Activated T-cell treated with anti-CD3 and anti-CD28 coated beads, Interleukin-2, amount 50 U/mL, for 48 hours (primary cell): ENCODE measurements at regions not wholly inside any gene's neighbourhood (a gene's known extent, or its start where the extent isn't known, plus 50 kb on each side); places are given as distances from the start of the nearest gene placed in this dataset.

Source experiments
- DNase-seq, 2 experiments: peaks; one replicate each; pipeline ENCODE4 v3.0.0-alpha.2; 2020

DNA sequence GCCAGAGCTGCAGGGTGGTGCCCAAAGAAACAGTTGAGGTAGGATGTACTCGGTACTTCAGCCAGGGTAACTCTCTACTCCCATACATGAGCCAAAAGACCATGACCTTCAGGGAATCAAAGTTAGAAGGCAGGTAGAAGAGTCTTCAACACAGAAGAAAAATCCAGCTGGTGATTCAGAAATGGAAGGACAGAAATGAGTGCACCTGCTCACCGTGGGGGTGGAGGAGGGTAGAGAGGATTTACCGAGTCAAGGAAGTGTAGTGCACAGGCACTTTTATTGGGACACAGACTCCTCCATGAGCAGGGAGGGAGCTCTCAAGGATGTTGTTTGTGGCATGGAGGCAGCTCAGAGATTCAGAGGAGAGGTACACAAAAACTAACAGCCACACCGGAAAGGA, 330.3 kb upstream of the PRDM1 start:
- no peak for DNase-seq

DNA sequence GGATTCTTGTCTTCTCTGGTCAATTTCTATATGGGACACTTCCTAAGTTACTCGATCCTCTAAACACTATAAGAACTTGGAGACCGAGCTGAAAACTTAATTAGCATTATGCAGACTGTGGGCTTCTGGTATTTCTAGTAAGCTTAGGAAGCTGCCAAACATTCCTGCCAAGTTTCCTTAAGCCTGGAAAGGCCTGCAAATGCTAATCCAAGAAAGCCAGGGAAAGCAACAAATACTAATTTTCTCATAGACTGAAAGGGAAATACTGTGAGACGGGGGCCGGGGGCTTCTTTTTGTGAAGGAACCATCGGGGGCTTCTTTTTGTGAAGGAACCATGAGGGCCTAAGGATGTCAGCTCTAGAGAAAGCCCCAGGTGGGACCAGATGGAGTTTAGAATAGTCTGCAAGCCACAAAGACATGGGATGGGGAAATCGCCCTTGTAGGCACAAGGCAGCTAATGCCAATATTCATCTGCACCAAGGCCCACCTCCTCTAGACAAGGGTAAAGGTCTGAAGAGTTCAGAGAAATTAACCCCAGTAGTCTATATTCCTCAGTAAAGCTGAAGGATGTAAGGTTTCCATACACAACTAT, 332.4 kb upstream of the PRDM1 start:
- no peak for DNase-seq

DNA sequence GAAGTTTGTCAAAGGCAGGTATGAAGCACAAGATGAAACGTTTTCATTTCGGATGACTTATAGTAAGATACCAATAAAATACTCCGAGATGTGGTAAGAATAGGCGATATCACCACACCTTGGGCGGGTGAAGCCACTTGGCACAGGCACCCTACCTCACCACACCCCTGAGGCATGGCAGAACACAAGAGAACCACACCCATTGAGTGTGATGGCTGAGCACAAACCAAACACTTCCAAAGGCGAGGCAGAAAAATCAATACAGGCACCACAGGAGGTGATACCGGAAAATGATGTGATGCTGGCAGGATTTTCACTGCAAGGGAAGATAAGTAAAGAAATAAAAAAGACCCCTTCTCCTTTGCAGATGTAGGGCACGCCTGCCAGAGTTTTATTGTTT, 332.9 kb upstream of the PRDM1 start:
- no peak for DNase-seq

DNA sequence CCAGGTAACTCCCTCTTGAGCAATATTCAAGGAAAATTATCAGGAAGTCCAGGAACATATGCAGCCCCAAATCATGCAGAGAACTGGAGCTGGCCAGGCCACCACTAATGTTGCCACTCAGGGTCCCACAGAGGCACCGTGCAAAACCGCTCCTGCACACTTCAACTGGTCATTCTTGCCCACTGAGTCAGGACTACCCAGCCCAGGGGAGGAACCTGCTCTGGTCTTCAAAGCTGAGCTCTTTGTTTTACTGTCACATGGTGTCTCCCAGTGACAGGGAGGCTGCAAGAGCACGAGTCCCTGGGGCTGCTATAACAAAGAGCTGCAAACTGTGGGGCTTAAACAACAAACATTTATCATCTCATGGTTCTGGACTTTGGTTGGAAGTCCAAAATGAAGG, 336.0 kb upstream of the PRDM1 start:
- no peak for DNase-seq

DNA sequence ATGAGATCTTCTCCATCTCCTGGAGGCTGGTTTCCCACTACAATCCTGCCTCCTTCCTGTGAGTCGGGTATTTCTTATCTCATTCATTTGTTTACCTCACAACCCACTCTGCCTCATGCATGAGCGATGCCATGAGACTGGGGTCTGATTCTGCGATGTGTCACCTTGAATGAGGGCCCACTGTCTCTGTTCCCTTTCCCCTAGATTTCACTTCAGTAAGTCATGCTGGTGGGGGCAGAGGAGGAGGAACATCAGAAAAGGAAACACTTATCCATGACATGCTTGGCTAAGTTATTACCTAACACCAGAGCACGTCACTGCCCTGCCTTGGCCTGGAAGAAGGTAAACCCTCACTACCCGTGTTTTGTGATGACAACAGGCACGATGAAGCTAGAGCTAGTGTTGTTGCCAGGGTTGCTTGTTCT, 337.4 kb upstream of the PRDM1 start:
- DNase-seq, result no peak

DNA sequence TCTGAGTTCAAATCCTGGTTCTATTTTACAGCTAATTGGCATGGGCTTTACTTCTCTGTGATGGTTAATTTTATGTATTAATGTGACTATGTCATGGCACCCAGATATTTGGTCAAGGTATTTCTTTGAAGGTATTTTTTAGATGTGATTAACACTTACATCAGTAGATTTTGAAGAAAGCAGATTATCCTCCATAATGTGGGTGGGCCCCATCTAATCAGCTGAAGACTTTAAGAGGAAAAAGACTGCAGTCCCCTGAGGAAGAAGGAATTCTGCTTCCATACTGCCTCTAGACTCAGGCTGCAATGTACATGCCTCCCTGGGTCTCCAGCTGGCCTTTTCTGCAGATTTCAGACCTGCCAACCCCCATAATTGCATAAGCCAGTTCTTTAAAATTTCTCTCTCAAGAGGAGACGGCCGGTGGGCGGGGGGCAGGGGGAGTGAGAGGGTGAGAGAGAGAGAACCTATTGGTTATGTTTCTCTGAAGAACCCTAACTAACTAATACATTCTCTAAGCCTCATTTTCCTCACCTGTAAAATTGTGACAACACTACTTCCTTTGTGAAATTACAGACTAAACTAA, 338.2 kb upstream of the PRDM1 start:
- DNase-seq, result no peak

DNA sequence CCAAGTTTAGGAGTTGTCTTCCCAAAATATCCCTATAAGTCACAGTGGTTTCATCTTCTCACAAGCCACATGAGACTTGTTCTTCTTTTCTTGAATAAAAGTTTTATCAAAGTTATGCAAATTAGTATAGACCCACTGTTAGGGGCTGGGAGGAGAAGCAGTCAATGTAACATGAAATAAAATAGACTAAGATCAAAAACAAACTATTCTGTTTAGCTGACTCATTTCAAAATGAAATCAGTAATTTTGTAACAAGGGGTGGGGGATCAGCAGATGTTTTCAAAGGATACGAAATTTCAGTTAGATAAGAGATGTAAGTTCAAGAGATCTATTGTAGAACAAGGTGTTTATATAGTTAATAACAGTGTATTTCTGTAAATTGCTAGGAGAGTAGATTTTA, 339.6 kb upstream of the PRDM1 start:
- no peak for DNase-seq

DNA sequence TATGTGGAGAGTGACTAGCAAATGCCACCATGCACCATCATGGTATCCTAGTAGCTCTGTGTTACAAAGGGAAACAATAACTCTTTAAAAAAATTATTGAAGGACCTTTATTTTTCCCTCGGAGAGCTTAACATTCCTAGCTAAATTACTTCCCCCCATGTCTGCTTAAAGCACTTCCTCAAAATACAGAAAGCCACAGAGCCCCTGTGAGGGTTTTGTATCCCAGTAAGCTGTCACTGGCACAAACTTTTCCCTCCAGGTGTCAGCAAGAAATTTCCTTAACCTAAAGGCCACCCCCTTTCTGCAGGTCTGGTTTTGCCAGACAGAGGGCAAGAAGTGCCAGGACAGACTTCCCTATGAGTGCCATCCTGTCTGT, 340.0 kb upstream of the PRDM1 start:
- no peak for DNase-seq

DNA sequence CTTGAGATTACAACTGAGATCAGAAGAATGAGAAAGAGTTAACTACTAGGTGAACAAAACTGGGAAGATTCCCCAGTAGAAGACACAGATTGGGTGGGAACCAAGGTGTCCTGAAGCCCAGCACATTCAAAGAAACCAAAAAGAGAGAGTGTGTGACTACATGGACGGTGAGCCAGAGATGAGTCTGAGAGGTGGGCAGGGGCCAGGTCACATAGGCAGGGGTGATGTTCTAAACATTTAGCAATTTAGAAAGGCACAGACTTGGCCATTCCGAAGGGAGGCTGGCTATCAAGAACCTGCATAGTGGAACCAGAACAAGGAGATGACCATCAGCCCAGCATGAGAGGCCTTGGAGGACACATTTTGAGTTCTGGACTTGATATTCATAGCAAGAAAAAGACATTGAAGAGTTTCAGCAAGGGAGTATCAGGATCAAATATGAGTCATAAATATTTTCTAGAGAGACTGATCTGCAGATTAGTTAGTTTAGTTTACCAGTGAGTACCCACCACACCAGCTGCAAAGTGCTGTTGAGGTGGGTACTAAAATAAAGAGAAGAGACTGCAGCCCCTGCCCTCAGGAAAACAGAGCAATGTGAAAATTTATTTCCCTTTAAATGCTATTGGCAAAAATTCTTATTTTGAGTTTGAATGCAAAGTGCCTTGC, 340.5 kb upstream of the PRDM1 start:
- no peak for DNase-seq

DNA sequence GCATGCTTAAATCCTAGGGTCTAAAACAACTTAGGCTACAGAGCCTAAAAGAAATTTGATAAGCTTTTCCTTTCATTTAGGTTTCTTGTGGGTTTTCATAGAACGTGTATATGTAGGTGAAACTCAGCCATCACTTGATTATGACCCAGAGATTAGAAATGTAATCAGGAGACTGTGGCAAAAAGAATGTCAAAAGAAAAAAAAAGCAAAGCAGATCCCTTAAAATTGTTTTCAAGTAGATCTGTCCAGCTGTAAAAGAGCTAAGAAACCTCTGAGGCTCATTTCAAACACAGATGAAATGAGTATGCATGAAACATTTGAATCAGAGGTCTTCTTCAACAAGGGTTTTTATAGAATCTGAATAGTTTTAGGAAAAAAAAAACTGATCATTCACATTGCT, 341.3 kb upstream of the PRDM1 start:
- no peak for DNase-seq

DNA sequence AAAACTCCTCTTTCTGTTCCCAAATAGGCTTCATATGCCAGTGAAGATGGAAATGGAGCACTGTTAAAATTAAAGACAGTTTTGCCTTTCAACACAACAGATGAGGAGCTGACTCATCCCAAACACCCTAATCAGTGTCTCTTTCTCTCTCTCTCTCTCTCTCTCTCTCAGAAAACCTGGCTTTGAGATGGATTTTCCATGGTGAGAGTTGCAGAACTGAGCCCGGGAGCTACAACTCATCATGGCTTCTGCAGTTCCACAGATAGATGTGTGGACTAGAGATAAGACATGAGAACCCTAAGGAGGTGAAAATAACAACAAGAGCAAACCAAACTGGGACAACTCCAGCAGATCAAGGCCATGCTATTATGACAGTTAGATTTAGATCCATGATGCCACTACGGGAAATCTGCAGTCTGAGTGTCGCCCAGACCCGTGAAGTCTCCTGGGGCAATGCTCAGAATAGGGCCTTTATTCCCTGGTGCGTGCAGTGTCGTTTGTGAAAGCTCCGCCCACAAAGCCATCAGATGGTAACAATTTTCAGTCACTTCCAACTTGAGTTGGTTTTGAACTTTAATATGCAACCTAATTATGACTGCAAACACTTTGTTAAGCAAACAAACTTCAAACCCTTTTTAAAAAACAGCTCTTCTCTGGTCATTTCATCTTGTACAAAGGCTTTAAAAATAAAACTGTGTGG, 338.2 kb upstream of the PREP start:
- DNase-seq, result no peak

DNA sequence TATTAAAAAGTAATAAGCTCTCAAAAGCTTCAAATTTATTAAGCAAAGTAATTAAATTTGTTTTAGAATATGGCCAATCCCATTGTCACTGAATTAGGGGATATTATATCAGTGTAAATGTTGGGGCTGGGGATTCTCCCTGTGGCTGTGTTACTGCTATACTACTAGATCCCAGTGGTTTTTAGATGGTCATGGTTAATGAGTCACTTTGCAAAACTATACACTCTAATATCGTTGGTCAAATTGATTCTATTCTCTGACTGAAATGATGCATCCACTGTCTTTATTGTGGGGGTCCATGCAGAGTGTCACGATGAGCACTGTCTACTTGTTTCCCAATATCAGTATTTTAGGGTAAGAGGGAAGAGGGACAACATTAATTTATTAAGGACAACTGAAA, 336.9 kb upstream of the PREP start:
- DNase-seq, result no peak

DNA sequence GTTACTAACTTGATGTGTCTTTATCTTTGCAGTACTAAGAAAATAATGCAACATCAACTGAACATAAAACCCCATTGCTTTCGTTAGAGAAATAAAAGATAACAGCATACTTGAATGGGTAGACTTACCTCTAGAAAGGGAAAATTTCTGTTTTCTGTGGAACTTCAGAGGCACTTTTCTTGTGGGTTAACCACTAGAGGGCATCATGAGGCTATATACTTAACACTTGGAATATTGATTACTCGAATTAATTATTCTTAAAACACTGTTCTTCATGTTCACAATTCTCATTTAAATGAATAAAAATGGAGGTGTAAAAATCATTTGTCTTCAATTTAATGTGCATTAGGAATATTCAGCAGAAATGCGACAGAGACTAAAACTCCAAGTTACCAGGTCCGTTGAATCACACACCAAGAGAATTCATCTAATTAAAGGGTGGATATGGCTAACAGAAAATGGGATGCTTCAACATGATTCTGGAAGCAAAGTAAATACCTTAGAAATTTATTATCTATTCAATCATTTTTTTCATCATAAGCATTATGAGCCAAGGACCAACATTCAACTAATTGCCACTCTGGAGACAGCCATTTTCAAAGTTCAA, 330.8 kb upstream of the PREP start:
- DNase-seq, result no peak

DNA sequence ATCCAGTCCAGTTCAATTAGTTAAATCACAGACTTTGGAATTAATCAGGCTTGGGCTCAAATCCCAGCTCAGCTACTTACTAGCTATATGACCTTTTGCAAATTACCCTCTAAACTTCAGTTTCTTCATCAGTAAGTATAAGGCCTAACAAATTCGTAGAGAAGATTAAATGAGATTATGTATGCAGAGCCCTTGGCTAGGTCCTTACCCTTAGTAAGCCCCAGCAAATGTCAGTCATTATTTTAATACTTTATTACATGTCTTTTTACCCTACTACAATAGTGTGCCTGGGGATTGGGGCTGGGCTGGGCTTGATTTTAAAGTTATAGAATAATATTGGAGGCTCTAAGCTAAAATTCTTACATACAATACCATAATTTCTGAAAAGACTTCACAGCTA, 326.1 kb upstream of the PREP start:
- no peak for DNase-seq

DNA sequence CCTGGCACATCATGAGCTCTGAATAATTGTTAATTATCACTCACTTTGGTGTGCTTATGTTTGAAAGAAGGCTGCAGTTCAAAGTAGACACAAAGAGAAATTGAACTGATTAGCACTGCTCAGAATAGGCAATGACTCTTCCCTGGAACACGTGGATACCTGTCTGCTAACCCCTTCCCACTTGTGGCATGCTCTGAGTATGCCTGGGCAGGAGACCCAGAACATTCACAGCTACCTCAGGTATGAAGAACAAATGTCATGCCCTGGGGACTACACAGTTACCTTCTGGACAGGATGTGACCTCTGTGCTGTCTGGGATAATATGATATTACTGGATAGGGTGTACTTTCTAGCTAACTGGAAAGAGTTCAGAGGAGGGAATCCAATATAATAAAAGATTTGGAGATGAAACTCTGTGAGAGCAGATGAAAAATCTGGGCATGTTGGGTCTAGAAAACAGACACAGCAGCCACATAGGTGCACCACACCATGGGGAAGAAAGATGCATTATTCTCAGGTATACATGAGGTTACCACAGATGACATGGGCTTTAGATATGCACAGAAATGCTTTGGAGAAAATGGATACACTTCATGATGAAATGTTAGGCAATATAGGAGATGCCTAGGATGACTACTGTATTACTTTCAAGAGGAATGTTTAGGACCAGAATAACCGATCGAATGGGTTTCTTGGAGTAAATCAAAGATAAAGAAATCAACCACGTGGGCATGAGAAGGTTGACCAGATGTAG, 324.2 kb upstream of the PREP start:
- no peak for DNase-seq

DNA sequence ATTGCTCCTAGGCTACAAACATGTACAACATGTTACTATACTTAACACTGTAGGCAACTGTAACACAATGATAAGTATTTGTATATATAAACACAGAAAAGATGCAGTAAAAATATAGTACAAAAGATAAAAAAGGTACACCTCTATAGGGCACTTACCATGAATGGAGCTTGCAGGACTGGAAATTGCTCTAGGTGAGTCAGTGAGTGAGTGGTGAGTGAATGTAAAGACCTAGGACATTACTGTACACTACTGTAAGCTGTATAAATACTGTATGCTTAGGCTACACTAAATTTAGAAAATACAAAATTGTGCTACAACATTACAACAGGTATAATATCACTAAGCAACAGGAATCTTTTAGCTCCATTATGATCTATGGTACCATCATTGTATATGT, 312.0 kb upstream of the PREP start:
- DNase-seq, result no peak

DNA sequence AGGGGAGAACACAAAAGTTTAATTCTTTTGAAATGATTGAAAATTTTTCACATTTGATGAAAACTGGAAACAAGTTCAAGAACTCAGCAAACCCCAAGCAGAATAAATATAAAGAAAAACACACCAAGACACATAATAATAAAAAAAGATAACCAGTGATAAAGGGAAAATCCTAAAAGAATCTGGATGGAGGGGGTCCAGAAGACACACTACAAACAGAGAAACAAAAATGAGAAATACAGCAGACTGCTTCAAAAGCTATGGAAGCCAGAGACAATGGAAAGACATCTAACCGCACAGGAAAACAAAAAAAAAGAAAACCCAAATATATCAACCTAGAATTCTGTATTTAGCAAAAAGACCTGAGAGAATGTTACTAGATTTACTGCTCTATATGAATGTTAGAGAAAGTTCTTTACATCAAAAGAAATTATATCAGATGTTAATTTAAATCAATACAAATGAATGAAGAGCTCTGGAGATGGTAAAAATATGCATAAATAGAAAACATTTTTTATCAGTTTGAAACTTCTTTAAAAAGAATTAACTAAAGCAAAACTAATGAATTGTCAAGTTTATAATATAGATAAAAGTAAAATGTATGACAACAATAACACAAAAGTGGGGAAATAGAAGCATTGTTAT, 310.7 kb upstream of the PREP start:
- DNase-seq, result no peak

DNA sequence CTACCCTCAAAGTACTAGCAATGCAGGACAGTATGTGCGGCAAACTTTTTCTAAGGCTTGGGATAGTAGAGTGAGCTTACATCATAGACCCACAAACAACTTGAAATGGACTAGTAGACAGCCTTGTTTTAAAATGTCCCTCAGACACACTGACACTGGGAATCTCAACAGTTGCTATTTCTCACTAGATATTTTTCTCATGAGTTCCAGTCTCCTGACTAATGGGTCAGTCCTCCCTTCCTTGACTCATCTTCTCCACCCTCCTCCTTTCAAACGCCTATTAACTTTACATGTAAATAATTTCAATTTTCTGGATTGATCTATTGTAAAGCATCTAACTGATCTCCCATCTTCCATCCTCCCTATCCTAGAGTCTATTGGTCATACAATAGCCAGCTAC, 308.3 kb upstream of the PREP start:
- DNase-seq, result no peak

DNA sequence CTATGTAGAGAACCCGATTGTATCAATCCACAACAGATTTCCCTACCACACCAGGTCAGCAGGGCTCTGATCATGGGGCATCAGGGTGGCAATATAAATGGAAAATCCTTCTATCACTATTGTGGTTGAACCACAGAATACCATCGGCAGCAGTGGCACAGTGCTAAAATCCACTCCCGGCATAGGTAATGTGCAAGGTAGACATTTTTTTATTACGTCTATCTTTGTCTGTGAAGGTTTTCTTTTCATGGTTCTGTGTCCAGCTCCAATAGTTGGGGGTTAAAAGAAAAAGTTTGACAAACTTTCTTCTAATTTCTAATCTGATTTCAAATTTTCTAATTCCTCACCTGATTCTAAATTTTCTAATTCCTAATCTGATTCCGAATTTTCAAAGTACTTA, 302.7 kb upstream of the PREP start:
- no peak for DNase-seq

DNA sequence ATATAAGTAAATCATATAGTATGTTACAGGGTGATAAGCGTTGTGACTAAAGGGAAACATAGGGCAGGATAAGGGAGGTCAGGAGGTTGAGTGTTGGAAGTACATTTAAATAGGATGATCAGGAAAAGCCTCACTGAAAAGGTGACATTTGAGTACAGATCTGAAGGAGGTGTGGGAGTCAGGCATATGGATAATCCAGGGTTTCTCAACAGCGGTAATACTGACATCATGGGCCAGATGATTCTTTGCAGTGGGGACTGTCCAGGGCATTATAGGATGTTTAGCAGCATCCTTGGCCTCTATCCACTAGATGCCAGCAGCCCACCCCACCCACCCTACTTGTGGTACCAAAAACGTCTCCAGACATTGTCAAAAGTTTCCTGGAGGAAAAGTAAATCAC, 292.6 kb upstream of the PREP start:
- DNase-seq, result no peak

DNA sequence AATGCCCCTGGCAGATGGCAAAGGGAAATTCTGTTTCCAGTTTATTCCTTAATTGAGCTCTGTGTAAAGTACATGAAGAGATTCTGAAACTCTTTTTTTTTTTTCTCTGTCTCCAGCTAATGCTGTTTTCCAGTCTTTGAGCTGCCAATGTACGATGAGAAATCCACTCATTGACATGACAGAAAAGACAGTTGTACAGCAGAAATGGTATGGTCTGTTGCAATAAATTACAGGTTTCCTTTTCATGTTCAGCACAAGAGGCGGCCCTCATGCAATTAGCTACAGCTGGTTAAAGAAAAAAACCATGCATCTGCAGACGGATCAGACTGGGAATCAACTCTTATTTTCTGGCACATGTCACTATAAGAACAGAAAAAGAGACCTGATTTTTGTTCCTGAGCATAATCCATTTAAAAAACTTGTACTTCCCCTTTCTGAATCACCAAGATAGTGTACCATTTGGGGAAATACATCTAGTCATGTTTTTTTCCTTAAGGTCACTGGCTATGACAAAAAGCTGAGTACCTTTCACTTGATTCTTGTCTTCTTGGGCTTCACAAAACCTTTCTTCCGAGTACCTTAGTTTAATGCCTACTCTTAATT, 289.8 kb upstream of the PREP start:
- no peak for DNase-seq

DNA sequence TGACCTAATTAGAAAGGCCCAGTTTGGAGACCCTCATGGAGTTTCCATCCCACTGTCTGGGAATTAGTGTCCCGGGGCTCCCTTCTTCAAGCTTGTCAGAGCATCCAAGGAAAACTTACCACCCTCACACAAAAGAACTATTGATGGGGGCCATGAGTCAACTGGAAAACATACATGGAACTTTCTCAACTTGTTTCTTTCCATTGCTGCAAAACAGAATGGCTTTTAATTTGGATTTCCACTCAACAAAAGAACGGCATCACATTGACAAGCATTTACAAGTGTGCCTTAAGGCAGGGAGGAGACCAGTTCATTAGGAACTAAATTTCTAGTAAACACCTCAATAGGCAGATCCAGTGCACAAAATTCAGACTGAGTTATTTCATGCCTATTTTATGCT, 289.1 kb upstream of the PREP start:
- DNase-seq, result no peak
